ENCODE measurements at regions not wholly inside any gene's neighbourhood (a gene's known extent, or its start where the extent isn't known, plus 50 kb on each side); places are given as distances from the start of the nearest gene placed in this dataset.

DNA sequence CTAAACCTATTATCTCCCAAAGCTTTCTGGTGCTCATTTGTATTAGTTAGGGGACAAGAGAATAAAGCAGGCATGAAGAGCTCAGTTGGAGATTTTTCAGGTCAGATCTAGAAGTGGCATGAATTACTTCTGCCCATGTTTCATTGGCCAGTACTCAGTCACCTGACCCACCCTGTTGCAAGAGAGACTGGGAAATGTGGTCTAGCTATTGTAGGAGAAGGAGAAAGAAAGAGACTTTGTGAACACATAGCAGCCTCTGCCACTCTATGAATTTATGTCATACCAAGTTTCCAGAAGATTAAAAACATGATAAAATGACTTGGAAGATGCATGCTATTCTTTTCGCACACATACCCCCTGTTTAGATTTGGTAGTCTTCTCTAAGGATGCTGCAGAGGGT lies 302.3 kb upstream of the RUNX1 start:
- TF ChIP-seq, protein P1, sequence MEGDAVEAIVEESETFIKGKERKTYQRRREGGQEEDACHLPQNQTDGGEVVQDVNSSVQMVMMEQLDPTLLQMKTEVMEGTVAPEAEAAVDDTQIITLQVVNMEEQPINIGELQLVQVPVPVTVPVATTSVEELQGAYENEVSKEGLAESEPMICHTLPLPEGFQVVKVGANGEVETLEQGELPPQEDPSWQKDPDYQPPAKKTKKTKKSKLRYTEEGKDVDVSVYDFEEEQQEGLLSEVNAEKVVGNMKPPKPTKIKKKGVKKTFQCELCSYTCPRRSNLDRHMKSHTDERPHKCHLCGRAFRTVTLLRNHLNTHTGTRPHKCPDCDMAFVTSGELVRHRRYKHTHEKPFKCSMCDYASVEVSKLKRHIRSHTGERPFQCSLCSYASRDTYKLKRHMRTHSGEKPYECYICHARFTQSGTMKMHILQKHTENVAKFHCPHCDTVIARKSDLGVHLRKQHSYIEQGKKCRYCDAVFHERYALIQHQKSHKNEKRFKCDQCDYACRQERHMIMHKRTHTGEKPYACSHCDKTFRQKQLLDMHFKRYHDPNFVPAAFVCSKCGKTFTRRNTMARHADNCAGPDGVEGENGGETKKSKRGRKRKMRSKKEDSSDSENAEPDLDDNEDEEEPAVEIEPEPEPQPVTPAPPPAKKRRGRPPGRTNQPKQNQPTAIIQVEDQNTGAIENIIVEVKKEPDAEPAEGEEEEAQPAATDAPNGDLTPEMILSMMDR (IDR thresholded peaks at IDR 0.05), result no peak
- TF ChIP-seq POLR2A (IDR thresholded peaks at IDR 0.05), result no peak
- no peak for DNase-seq
- H3K27ac ChIP-seq, result no peak overlapping the region
- no peaks in the 10 kb centered on the region for H3K27me3 ChIP-seq
- no peaks in the 10 kb centered on the region for H3K36me3 ChIP-seq
- H3K4me1 ChIP-seq, result no peaks in the 10 kb centered on the region
- H3K4me3 ChIP-seq, result no peak overlapping the region
- no peaks in the 10 kb centered on the region for H3K9me3 ChIP-seq

GRCh38 chr21:35350965-35351364 lies 301.9 kb upstream of the RUNX1 start:
- TF ChIP-seq POLR2A (IDR thresholded peaks at IDR 0.05), result no peak
- TF ChIP-seq, protein P1 (IDR thresholded peaks at IDR 0.05), result no peak
- Histone ChIP-seq H3K27me3 (no peaks in the 10 kb centered on the region), H3K4me1 (no peaks in the 10 kb centered on the region), H3K36me3 (no peaks in the 10 kb centered on the region), H3K27ac (no peak overlapping the region), H3K4me3 (no peak overlapping the region), H3K9me3 (no peaks in the 10 kb centered on the region)
- DNase-seq, result no peak

DNA sequence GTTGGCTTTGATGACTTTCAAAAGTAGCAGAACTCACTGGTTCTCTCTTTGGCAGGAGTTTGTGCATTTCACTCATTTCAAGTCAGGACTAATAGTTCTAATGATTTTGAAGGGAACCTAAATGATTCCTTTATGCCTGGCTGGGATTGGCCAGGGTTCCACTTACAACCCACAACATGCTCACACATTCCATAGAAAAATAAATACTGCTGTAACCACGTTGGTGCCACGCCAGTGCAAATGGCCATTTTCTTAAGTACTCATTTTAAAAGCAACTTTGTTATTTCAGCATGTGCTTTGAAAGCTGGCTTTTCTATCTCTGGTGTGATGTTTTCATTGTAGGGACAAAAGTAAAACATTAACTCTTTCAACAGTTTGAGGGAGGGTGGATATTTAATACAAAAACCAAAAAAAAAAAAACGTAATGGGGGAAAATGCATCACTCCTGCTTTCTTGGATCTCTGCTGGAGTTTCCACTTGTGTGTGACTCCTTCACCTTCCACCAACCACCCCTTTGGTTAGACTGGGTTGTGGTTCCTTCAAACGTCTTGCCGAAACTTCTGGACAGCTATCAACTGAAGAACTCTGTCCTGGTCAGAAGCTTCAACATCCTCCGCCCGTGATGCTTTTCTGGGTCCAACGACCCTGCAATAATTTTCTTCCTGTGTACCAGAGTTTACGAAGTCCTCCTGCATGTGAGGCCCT lies 300.4 kb upstream of the RUNX1 start:
- TF ChIP-seq, protein P1 (IDR thresholded peaks at IDR 0.05), result no peak
- TF ChIP-seq POLR2A (IDR thresholded peaks at IDR 0.05), result no peak
- no peak overlapping the region for H3K27ac ChIP-seq
- no peak for DNase-seq
- H3K27me3 ChIP-seq, result no peaks in the 10 kb centered on the region
- H3K36me3 ChIP-seq, result no peaks in the 10 kb centered on the region
- H3K4me1 ChIP-seq, result no peaks in the 10 kb centered on the region
- no peak overlapping the region for H3K4me3 ChIP-seq
- H3K9me3 ChIP-seq, result no peaks in the 10 kb centered on the region

DNA sequence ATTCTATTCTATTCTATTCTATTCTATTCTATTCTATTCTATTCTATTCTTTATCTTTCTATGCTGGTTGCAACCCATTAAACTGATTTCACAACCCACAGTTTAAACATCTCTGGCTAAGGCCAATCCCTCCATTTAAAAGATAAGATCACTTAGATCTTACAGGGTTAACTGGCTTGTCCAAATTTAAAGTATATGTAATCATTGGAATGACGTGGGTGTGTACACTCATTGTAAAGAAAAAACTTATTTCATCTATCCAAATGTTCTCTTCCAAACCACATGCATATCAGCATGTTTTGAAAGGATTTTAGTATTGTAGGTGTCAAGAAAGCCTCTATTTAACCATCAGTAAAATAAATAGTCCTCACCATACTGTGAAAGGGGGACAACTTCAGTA lies 299.6 kb upstream of the RUNX1 start:
- Histone ChIP-seq H3K4me1 (no peaks in the 10 kb centered on the region), H3K27me3 (no peaks in the 10 kb centered on the region), H3K4me3 (no peak overlapping the region), H3K9me3 (no peaks in the 10 kb centered on the region), H3K36me3 (no peaks in the 10 kb centered on the region), H3K27ac (no peak overlapping the region)
- TF ChIP-seq, protein P1 (IDR thresholded peaks at IDR 0.05), result no peak
- no peak for TF ChIP-seq POLR2A (IDR thresholded peaks at IDR 0.05)
- DNase-seq, result no peak

GRCh38 chr21:35346697-35347096 lies 297.6 kb upstream of the RUNX1 start:
- Histone ChIP-seq H3K27ac (no peak overlapping the region), H3K36me3 (no peaks in the 10 kb centered on the region), H3K27me3 (no peaks in the 10 kb centered on the region)

More at GRCh38 chr21:35346697-35347096, 297.6 kb upstream of the RUNX1 start:
- Histone ChIP-seq H3K4me1 (no peaks in the 10 kb centered on the region), H3K9me3 (no peaks in the 10 kb centered on the region), H3K4me3 (no peak overlapping the region)
- DNase-seq, result no peak
- TF ChIP-seq POLR2A (IDR thresholded peaks at IDR 0.05), result no peak
- TF ChIP-seq, protein P1 (IDR thresholded peaks at IDR 0.05), result no peak
